Activated CD4-positive, alpha-beta T cell treated with anti-CD3 and anti-CD28 coated beads, Interleukin-2, amount 50 U/mL, for 24 hours (primary cell): ENCODE measurements at regions not wholly inside any gene's neighbourhood (a gene's known extent, or its start where the extent isn't known, plus 50 kb on each side); places are given as distances from the start of the nearest gene placed in this dataset.
"Not testable (repeated sequence)": the region's sequence is repeated elsewhere in the genome, so short reads cannot be mapped to it uniquely, and the experiment has no call there.

Source experiments
- DNase-seq, 2 donors: peaks; one replicate each; pipeline ENCODE4 v3.0.0-alpha.2; 2020; ENCODE audit warnings: low read depth in 1 of 2, low spot score in 1 of 2

DNA sequence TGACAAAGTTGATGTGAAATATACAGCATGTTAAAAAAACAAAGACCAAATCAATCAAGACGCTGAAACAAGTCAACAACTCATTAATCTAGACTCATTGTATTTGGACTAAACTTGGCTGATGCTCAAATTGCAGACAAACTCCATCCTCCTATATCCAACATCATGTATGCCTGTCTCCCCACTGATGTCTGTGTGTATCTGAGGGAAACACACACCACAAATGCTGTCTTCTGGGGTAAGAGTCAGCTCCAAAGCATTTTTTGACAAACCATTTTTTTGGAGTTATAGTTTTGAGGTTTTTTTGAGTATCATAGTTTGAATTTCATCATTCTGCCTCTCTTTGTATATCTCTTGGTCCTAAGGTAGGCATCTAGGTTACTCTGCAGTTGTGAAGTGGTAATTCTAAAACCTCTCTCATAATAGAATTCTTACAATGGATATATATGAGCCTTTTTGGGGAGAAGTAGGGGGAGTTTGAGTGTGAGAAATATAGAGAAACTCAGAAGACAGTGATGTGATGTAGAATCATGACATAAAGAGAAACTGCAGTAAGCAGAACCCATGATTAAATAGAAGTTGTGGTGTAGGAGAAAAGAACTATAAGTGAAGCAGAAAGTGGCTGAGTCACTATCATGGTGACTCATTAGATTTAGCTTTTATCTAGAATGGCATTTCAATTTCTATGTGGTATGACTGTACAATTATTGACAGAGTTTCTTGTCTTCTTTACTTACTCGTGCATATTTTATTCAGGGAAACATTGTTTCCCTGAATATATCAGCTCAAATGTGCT, 1531.1 kb upstream of the LRRTM3 start:
- no peak for DNase-seq

DNA sequence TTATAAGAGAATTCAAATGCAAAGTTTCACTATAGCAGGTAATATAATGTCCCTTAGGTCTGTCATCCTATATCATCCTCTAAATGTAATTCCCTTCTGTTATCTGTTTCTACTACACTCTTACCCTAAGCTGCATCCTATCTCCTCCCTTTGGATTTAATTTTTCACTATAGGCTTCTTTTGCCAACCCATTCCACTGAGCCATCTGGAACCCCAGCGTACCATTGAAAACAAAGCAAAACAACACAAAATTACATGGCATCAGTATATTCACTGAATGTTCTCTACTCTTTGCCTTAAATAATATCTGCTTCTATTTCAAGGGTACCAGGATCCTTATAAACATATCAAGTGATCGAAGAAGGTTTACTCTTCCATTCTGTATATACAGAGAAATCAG, 1530.2 kb upstream of the LRRTM3 start:
- no peak for DNase-seq

DNA sequence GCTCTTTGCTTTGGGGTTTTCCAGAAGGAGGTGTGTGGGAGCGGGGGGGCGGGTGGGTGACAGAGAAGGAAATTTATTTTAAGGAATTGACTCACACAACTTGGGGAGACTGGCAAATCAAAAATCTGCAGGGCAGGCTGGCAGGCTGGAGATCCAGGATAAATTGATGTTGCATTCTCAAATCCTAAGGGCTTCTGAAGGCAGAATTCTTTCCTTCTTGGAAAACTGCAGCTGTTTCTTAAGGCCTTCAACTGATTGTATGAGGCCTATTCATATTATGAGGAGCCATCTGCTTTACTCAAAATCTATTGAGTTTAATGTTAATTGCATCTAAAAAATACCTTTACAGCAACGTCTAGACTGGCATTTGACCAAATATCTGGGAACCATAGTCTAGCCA, 1528.8 kb upstream of the LRRTM3 start:
- DNase-seq = no peak

DNA sequence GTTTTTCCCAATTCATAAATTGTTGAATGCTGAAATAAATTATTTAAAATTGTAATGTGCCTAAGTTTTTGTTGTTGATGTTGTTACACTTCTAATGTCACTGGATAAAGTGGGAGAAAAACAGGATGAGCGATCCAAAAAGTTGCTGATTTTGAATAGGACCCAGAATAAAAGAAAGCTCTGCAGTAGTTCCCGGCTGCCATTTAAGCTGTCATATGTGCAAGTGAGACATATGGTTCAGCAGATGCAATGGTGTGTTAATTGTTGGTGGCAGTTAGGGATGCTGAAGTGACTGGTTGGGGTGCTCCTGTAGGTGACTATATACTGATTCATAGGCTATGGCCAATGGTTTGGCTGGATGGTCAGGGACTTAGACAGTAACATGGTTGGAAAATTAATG, 1517.4 kb upstream of the LRRTM3 start:
- no peak for DNase-seq

DNA sequence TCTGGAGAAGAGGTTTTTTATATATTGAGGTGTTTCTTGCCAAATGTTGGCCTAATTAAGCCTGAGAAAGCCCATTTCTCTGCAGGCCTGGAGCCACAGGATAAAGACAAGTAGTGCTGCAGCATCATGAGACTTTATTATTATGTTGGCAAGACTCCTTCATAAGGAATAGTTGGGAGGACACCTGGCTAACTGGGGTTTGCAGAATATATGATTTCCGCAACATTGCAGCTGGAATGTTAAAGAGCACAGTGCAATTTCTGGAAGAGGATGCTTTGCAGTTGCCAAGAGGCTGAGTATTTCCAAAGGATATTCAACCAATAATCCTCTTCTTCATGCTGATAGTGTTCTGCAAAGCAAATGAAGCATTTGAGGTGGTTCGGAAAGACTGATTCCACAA, 1512.8 kb upstream of the LRRTM3 start:
- DNase-seq = no peak

DNA sequence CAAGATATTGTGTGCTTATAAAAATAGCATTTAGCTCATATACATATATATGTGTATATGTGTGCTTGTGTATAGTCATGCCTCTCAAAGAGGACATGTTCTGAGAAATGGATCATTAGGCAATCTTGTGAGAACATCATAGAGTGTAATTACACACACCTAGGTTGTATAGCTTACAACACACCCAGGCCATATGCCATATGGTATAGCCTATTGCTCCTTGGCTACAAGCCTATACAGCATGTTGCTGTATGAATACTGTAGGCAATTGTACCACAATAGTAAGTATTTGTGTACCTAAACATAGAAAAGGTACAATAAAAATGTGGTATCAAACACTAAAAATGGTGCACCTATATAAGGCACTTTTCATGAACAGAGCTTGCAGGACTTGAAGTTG, 1510.5 kb upstream of the LRRTM3 start:
- no peak for DNase-seq

DNA sequence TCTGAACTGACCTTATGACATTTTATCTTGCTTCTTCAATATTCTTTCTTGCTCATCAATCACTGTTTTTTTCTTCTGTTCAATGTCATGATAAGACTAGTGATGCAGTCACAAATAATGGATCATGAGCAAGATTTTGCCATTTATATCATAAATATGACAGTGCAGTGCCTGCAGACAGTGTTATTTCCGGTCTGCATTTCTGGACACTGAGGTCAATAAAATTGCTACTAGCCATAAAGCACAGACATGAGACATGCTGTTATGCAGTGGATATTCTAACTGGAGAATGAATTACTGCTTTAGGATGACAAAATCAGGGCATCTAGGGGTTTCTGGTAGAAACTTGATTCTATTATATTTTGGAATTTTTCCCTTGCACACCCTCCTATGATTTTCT, 1509.7 kb upstream of the LRRTM3 start:
- DNase-seq = no peak

DNA sequence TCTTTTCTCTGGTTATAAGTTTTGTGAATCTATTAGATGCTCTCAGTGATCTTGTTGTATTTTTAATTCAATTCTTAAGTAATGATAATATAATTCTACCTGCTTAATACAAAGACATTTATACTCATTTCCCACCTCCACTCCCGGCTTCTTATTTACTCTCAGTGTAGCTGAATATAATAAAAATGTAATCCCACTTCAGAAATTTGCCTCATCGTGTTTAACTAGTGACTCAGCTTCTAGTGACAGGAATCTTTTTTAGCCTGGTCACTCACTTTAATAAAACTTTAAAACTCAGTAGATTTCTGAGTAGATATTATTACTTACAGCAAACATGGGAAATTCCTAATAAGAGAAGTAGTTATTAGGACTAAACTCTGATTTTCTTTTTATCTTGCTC, 1506.2 kb upstream of the LRRTM3 start:
- no peak for DNase-seq

DNA sequence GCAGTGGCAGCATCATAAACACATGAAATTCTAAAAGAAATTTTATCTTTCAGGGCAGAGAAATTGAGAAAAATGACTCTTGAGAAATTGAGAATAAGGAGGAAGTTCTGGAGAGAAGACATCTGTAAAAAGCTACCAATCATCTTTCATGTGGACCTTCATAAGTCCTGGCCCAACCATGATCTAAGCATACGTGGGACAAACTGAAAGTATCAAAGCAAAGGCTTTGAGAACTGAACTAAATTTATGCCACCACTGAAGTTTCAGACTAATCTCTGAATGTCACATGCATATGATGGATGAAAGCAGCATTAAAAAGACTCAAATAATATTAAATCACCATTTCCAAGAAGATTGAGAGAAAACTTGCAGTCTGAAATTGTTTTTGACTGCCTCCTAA, 1502.8 kb upstream of the LRRTM3 start:
- DNase-seq = no peak

DNA sequence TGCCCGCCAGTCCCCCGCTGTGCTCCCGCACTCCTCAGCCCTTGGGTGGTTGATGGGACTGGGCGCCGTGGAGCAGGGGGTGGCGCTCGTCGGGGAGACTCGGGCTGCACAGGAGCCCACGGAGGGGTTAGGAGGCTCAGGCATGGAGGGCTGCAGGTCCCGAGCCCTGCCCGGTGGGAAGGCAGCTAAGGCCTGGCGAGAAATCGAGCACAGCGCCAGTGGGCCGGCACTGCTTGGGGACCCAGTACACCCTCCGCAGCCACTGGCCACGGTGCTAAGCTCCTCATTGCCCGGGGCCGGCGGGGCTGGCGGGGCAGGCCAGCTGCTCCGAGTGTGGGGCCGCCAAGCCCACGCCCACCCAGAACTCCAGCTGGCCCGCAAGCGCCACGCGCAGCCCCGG, 1496.5 kb upstream of the LRRTM3 start:
- not testable (repeated sequence) for DNase-seq

DNA sequence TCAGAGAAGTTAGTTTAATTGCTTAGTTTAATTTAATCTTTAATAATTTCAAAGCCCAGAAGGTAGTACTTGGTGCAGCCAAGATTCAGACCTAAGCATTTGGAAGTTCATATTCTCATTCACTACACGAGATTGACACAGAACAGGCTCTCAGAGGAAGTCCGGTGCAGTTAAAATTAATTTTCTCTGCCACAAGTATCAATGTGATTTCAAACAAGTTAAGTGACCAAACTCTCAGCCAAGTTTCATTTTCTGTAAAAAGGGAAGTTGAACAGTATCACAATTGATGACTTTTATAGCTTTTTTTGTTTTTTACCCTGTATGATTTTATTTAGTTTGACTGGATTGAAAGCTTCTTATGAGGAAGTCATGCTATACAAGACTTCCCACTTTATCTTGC, 1494.9 kb upstream of the LRRTM3 start:
- DNase-seq = no peak

DNA sequence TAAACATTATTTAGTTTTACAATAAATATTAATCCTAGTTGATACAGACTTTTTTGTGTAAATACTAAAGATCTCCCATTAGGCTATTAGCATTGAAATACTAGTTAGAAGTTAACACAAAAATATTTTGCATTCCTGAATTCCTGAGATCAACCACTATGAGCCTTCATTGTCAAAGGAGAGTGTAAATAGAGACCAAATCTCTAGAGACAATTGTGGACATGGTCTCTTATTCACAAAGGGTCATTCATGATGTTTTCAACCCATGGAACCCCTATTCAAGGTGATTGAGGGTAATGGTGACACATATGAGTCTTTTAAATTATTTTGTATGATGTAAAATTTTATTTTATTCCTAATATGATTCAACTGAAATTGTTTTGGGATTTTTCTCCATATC, 1454.8 kb upstream of the LRRTM3 start:
- DNase-seq = no peak

DNA sequence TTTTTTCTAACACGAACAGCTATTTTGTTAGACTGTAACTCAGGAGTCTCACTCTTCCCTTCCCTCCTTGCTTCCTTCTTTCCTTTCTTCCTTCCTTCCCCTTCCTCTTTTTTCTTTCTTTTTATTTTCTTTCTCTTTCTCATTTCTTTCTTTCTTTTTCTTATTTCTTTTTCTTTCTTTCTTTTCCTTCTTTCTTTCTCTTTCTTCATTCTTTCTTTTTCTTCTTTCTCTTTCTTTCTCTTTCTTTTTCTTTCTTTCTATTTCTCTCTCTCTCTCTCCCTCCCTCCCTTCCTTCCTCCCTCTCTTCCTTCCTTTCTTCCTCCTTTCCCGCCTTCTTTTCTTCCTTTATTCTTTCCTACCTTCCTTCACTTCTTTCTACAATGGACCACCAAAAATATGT, 1443.0 kb upstream of the LRRTM3 start:
- DNase-seq = no peak

DNA sequence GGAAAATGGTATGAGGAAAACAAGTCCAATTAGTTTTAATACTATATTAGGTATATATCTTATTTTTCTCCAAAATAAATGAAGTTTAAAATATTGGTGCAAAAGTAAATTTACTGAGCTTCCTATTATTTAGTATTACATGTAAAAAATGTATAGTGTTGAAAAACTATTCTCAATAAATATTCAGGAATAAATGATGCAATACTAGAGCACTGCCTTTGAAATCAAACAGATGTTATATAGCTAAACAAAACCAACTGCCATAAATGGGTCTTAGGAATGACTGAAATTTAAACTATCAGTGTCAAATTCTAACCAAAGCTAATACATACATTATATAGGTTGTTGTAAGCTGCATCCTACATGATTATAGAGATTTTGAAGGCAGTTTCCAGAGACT, 1434.0 kb upstream of the LRRTM3 start:
- DNase-seq = no peak

DNA sequence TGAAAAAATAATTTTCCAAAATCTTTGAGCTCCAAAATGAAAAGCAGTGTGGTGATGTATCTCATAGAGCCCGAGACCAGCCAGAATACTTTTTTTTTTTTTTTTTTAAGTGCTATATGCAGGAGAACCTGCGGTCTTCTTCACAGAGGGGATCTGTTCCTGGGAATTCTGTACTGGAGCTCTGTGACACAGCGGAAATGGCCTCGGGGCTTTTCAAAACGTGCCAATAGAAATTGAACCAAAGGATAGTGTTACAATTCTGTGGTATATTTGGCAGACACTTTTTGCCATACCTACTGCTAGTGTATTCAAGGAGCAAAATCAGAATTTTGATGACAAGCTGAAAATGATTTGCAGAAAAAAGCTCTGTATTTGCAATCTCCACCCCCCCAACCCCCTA, 1429.3 kb upstream of the LRRTM3 start:
- no peak for DNase-seq

DNA sequence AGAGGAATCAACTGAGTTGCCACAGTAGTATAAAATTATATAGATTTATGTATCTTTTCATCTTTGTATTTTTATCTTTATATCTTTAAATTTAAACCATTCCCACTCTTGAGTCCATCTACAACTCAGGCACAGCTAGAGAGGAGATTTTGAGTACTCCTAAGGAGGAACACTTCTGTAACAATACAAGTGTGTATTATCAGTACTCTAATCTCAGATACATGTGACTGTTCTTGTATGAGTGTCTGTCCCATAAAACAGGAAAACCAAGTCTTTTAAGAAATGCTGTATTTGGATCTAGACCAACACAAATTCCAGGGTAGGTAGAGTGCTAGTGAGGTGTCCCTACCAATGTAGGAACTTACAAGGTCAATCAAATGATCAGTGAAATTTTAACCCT, 1428.0 kb upstream of the LRRTM3 start:
- no peak for DNase-seq

DNA sequence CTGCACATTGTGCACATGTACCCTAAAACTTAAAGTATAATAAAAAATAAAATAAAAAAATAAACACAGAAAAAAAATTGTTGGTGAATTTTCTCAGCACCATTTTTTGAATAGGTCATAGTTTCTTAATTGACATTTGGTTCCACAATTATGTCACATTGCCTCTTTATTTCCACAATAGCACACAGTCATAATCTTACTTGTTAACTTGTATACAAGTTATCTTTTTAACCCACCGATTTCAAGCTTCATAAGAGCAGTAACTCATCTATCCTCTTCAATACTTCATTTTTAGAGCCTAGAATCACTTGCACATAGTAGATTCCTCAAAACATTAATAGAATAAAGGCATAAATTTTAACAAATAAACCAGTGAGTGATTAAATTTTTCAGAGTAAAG, 1425.1 kb upstream of the LRRTM3 start:
- no peak for DNase-seq

DNA sequence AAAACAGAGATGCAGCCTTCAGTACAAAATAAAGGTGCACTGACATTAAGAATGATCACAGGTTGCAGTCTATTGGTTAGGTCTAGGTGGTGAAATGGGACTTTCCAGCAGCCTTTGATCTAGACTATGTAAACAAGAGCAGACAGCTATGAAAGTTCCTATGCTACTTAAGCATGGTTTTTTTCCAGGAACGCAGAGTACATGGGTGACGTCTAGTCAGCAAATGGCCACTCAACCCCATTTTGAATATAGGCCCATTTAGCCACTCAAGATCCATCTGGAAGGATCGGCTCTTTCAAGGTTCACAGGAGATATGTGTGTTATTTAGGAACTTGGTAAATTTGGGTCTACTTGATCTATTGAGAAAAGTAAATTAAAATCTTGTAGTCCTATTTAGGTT, 1424.6 kb upstream of the LRRTM3 start:
- DNase-seq = no peak

DNA sequence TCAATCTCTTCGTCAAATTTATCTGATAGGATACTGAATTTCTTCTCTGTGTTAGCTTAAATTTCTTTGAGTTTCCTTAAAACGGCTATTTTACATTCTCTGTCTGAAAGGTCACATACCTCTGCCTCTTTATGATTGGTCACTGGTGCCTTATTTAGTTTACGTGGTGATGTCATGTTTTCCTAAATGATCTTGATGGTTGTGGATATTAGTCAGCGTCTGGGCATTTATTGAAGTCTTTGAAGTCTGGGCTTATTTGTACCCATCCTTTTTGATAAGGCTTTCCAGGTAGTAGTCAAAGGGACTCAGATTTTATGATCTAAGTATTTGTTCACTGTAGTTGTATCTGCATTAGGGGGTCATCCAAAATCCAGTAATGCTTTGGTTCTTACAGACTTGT, 1407.5 kb upstream of the LRRTM3 start:
- no peak for DNase-seq

DNA sequence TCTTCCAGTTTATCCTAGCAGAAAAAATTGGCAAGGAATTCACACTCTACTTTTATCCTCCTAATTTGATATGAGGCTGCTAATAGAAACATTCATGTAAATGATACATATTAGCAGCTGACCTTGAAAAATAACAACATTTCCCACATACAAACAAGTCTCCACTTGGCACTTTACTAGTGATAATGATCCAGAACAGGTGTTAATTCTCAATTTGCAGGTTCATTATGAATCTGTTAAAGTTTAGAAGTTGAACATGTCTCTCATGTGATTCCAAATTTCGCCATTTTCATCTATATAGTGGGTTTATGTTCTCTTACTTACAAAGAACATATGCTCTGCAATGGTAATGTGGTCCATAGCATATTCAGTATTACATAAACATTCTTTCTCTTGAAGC, 1396.8 kb upstream of the LRRTM3 start:
- DNase-seq = no peak

DNA sequence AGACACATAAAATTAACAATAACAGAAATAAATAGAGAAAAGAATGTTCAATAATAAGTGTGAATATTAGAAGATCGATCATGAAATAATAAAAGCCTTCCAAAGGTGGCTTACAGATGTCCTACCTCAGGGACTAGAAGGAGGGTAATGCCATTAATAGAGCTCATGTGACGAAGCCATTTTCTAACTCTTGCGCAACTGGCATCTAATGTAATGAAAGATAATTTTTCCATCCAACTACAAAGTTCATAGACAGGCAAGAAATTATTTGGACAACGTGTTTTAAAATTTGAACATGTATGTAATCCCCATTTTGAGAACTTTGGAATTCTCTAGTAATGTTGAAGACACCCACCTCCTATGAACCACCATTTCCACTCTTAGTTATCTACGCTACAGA, 1394.3 kb upstream of the LRRTM3 start:
- no peak for DNase-seq

DNA sequence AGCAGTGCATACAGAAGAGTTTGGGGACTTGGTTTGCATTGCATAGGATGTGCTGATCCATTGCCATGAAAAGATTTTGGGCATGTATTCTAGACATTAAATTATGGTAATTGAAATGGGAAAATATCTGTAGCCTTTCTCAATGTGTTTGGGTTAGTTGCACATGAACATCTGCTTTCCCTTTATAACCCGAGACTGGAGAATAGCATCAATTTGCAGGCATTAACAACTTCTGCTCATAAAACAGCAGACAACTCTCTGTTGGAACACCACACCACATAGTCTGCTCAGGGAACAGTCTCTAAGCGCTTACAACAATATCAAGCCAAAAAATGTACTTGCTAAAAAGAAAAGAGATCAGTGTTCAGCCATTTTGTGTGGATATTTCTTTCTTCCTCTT, 1391.1 kb upstream of the LRRTM3 start:
- DNase-seq = no peak

DNA sequence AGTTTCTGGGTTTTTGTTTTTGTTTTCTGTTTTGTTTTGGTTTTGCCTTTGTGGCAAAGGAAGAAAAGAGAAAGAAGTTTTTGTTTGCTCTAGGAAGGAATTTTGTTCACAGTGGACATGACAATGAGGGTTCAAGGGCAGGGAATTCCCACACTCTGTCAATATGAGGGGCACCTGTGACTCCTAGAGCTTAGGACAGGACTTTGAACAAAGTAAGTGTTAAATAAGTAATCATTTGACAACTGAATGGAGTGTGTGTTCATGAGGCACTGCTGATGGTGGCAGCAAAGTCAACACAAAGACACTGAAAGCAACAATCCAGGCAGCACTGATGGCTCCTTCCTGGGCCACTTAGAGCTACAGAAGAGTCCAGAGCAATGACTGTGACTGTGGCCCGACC, 1381.1 kb upstream of the LRRTM3 start:
- DNase-seq = no peak

DNA sequence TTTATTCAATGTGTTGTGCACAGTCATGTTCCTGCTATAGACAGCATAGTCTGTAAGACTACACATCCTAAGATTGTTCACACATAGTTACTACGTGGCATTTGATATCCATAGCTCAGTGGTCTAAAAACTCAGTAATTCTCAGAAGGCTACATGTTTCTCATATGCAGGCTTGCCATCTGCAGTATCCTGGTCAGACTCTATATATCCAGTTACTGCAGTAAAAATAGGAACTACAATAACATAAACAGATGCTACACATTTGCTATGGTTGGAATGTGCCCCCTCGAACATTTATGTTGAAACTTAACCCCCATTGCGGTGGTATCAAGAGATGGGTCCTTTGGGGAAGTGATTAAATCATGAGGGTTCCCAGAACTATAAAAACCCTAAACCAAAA, 1377.8 kb upstream of the LRRTM3 start:
- DNase-seq = no peak
